KMS-11 (cell line): ENCODE measurements at regions not wholly inside any gene's neighbourhood (a gene's known extent, or its start where the extent isn't known, plus 50 kb on each side); places are given as distances from the start of the nearest gene placed in this dataset.

ENCODE experiments used
- H2AFZ ChIP-seq: fragments of 200-600 bp; sonication (generic); 2 replicates; pipeline ENCODE4 v1.6.1; 2016; ENCODE audit warnings: antibody characterized with exemption, mixed run types, low read depth
- H3K27ac ChIP-seq: fragments of 200-600 bp; sonication (generic); 2 replicates; pipeline ENCODE4 v1.6.1; 2016; ENCODE audit warnings: mild to moderate bottlenecking, mixed run types
- H3K27me3 ChIP-seq: fragments of 200-600 bp; sonication (generic); 2 replicates; pipeline ENCODE4 v1.6.1; 2017; ENCODE audit warnings: mild to moderate bottlenecking, low read depth, mixed run types, moderate library complexity; ENCODE audit not compliant: insufficient read depth
- H3K36me3 ChIP-seq: fragments of 200-600 bp; sonication (generic); 2 replicates; pipeline ENCODE4 v1.6.1; 2017; ENCODE audit warnings: mild to moderate bottlenecking, mixed run types; ENCODE audit not compliant: insufficient read depth
- H3K4me1 ChIP-seq: fragments of 200-600 bp; sonication (generic); 2 replicates; pipeline ENCODE4 v1.6.1; 2016; ENCODE audit warnings: mild to moderate bottlenecking, low read depth, mixed run types; ENCODE audit not compliant: poor library complexity, severe bottlenecking
- H3K4me2 ChIP-seq: fragments of 200-600 bp; sonication (generic); 2 replicates; pipeline ENCODE4 v1.7.0; 2016; ENCODE audit warnings: mild to moderate bottlenecking, mixed run types
- H3K4me3 ChIP-seq: fragments of 200-600 bp; sonication (generic); IDR thresholded peaks from 2 replicates; pipeline ENCODE4 v1.6.1; 2017; ENCODE audit warnings: low read depth, low read length, mixed read lengths; ENCODE audit not compliant: insufficient read depth
- H3K79me2 ChIP-seq: fragments of 200-600 bp; sonication (generic); 2 replicates; pipeline ENCODE4 v1.6.1; 2016; ENCODE audit warnings: low read depth, mixed run types; ENCODE audit not compliant: insufficient read depth
- H3K9ac ChIP-seq: fragments of 200-600 bp; sonication (generic); 2 replicates; pipeline ENCODE4 v1.6.1; 2016; ENCODE audit warnings: mild to moderate bottlenecking, mixed run types
- H4K20me1 ChIP-seq: fragments of 200-600 bp; sonication (generic); 2 replicates; pipeline ENCODE4 v1.6.1; 2016; ENCODE audit warnings: mild to moderate bottlenecking, mixed run types; ENCODE audit not compliant: insufficient read depth
- TF ChIP-seq, protein P1 (sequence below): fragments of 200-600 bp; sonication (generic); conservative IDR thresholded peaks from 2 replicates; pipeline ENCODE4 v1.6.1; 2017; ENCODE audit warnings: low read depth, mild to moderate bottlenecking, antibody characterized with exemption, low read length, moderate library complexity, mixed read lengths

DNA sequence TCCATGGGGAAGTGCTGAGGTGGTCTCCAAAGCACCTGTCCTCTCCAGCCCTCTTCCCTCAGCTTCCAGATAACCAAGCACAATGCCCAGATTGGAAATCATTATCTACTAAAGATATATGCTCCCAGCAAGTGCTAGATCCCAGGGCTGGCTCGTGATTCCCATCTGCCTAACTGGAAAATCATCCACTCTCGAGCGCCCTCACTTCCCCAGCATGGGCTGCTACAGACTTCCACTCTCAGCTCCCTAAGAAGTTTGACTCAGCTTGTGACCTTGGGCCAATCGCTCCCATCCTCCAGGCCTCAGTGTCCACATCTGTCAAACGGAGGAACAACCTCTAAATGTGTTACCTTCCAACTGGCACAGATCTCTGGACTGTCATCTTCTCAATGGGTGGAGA lies 112.4 kb upstream of the ZMIZ1 start:
- TF ChIP-seq, protein P1, sequence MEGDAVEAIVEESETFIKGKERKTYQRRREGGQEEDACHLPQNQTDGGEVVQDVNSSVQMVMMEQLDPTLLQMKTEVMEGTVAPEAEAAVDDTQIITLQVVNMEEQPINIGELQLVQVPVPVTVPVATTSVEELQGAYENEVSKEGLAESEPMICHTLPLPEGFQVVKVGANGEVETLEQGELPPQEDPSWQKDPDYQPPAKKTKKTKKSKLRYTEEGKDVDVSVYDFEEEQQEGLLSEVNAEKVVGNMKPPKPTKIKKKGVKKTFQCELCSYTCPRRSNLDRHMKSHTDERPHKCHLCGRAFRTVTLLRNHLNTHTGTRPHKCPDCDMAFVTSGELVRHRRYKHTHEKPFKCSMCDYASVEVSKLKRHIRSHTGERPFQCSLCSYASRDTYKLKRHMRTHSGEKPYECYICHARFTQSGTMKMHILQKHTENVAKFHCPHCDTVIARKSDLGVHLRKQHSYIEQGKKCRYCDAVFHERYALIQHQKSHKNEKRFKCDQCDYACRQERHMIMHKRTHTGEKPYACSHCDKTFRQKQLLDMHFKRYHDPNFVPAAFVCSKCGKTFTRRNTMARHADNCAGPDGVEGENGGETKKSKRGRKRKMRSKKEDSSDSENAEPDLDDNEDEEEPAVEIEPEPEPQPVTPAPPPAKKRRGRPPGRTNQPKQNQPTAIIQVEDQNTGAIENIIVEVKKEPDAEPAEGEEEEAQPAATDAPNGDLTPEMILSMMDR: no peak
- Histone ChIP-seq H3K27ac (no peak overlapping the region), H3K27me3 (no peaks in the 10 kb centered on the region), H3K4me3 (no peak overlapping the region), H3K4me1 (no peaks in the 10 kb centered on the region), H3K4me2 (no peak overlapping the region), H3K9ac (no peak overlapping the region), H3K36me3 (no peaks in the 10 kb centered on the region), H3K79me2 (no peaks in the 10 kb centered on the region), H2AFZ (no peak overlapping the region), H4K20me1 (no peaks in the 10 kb centered on the region)

DNA sequence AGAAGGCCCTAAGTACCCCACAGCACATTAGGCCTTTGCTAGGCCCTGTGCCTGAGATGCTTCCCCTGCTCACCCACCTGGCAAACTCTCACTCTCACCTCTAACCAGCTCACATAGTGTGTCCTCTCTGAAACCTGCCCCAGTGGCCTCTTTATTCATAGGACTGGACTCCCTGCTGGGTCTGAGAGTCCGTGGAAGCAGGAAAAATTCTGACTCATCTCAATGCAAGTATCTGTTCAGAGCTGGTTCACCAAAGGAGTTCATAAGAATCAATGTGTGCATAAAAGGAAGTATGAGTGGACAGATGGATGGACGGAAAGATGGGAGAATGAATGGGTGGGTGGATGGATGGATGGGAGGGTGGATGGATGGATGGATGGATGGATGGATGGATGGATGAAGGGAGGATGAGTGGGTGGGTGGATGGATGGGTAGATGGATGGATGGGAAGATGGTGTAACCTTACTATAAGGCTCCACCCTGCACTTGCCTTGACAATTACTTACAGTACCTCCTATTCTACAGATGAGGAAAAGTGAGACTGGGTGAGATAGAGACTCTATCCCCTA lies 111.2 kb upstream of the ZMIZ1 start:
- Histone ChIP-seq H3K4me2 (no peak overlapping the region), H3K4me1 (no peaks in the 10 kb centered on the region), H3K9ac (no peak overlapping the region), H3K36me3 (no peaks in the 10 kb centered on the region), H3K27ac (no peak overlapping the region), H3K4me3 (no peak overlapping the region), H2AFZ (no peak overlapping the region), H4K20me1 (no peaks in the 10 kb centered on the region), H3K79me2 (no peaks in the 10 kb centered on the region), H3K27me3 (no peaks in the 10 kb centered on the region)
- TF ChIP-seq, protein P1: no peak

DNA sequence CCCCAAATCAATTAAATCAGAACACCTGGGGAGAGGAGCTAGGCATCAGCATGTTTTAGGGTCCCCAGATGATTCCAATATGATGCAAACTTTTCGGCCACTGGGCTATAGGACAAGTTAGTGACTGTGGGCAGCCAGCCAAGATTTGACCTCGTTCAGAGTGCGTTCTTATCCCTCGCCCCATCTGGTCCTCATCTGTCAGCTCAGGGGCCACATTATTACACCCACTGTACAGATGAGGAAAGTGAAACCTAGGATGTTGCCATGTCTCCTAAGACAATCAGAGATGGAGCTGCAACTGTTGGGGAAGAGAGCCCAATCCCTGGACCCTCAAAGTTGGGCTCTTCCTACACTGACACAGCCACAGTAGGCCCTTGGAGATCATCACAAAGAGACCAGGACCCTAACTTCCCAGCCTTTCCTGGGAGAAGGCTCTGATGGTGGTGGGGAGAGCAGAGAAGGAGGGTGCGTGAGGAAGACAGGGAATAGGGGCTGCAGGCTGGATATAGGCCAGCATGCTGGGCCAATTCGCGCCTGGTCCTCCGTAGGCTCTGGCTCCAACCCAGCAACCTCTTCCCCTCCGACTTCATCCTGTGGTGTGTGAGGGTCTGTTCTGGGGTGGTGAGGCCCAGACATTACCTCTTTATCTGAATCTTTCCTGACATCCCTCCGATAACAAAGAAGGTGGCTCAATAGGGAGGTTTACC lies 109.4 kb upstream of the ZMIZ1 start:
- Histone ChIP-seq H3K4me2 (no peak overlapping the region), H3K4me1 (no peaks in the 10 kb centered on the region), H3K36me3 (no peaks in the 10 kb centered on the region), H4K20me1 (no peaks in the 10 kb centered on the region), H3K27ac (no peak overlapping the region), H3K27me3 (no peaks in the 10 kb centered on the region), H3K4me3 (no peak overlapping the region), H3K79me2 (no peaks in the 10 kb centered on the region), H2AFZ (no peak overlapping the region), H3K9ac (no peak overlapping the region)
- TF ChIP-seq, protein P1: no peak

DNA sequence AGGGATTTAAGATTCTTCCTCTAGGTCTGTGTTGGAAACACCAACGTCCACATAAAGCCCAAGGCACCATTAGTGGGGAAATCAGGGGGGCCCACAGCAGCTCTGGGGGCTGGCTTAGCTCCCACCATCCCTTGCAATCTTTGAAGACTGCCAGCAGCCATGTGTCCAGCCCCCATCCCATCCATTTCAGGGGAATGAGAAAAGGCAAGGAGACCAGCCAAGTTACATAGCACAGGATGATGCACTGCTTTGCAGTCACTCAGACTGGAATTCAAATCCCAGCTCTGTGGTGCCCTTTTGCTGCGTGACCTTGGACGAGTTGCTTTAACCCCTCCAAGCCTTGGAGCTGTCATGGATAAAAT lies 108.9 kb upstream of the ZMIZ1 start:
- Histone ChIP-seq H4K20me1 (no peaks in the 10 kb centered on the region), H3K27ac (no peak overlapping the region), H3K36me3 (no peaks in the 10 kb centered on the region), H3K9ac (no peak overlapping the region), H3K4me2 (no peak overlapping the region), H3K4me3 (no peak overlapping the region), H3K4me1 (no peaks in the 10 kb centered on the region), H3K79me2 (no peaks in the 10 kb centered on the region), H2AFZ (no peak overlapping the region), H3K27me3 (no peaks in the 10 kb centered on the region)
- TF ChIP-seq, protein P1: no peak
